Kidney (tissue), 13 donors: ENCODE measurements at regions not wholly inside any gene's neighbourhood (a gene's known extent, or its start where the extent isn't known, plus 50 kb on each side); places are given as distances from the start of the nearest gene placed in this dataset.

Experiments
- DNase-seq, 5 donors: peaks; one replicate each; pipeline ENCODE4 v3.0.0-alpha.2; 2013 to 2020
- FAIRE-seq: peaks from 2 replicates; lab custom pipeline; 2012; peaks lifted over from hg19 to GRCh38; lab: Jason Lieb, UNC
- H3K27ac ChIP-seq, 2 donors: one replicate each; pipeline ENCODE4 v1.7.0; 2013; ENCODE audit warnings: low read depth in 2 of 2, low read length in 2 of 2, inconsistent platforms in 1 of 2
- H3K27me3 ChIP-seq: one replicate; pipeline ENCODE4 v1.7.1; 2013; ENCODE audit warnings: low read length, inconsistent platforms; ENCODE audit not compliant: control insufficient read depth, insufficient read depth
- H3K36me3 ChIP-seq, 3 donors: one replicate each; pipeline versions ENCODE4 v1.7.0 to v1.7.1; 2013; ENCODE audit warnings: low read length in 3 of 3, control low read depth in 1 of 3, inconsistent platforms in 1 of 3; ENCODE audit not compliant: insufficient read depth in 3 of 3, control insufficient read depth in 2 of 3
- H3K4me1 ChIP-seq, 3 donors: one replicate each; pipeline versions ENCODE4 v1.7.0 to v1.7.1; 2013; ENCODE audit warnings: low read length in 3 of 3, inconsistent platforms in 1 of 3, low read depth in 1 of 3; ENCODE audit not compliant: control insufficient read depth in 2 of 3, insufficient read depth in 2 of 3
- H3K4me3 ChIP-seq, 3 donors: one replicate each; pipeline versions ENCODE4 v1.7.0 to v1.8.1; 2013; ENCODE audit warnings: low read length in 3 of 3, control low read depth in 1 of 3, inconsistent platforms in 1 of 3
- H3K9ac ChIP-seq, 3 donors: one replicate each; pipeline versions ENCODE4 v1.7.0 to v1.7.1; 2013; ENCODE audit warnings: low read length in 3 of 3, control low read depth in 1 of 3, inconsistent platforms in 1 of 3
- H3K9me3 ChIP-seq, 3 donors: one replicate each; pipeline versions ENCODE4 v1.7.0 to v1.7.1; 2013; ENCODE audit warnings: low read length in 3 of 3, control low read depth in 1 of 3, inconsistent platforms in 1 of 3; ENCODE audit not compliant: control insufficient read depth in 2 of 3, insufficient read depth in 1 of 3
- CTCF ChIP-seq: IDR thresholded peaks from 3 replicates; pipeline ENCODE4 v1.5.1; 2012; ENCODE audit warnings: mild to moderate bottlenecking, moderate library complexity, borderline replicate concordance; ENCODE audit not compliant: insufficient read depth; ENCODE audit errors: extremely low read depth
- intact Hi-C: fragments of 100-400 bp; cut with DNase I; formaldehyde crosslinking; loops from one replicate; pipeline ENCODE4 v1.11.1; 2022
- donor health status: control.
- donor health status: control.
- donor health status: control.
- donor health status: control.
- donor health status: control.
- donor health status: DM: yes; HTN: yes; CAD: no.
- donor health status: Normal renal cell carcinoma (clear cell type).

- FAIRE-seq: no peak
Measured at GRCh38 chr2:12207491-12207890, 461.1 kb downstream of the LPIN1 start.

GRCh38 chr2:12210016-12210933 lies 463.8 kb downstream of the LPIN1 start:
- no peak for TF ChIP-seq CTCF
- H3K4me1 ChIP-seq: no peaks in the 10 kb centered on the region
- H3K9me3 ChIP-seq: no peaks in the 10 kb centered on the region
- FAIRE-seq: no peak
- H3K9ac ChIP-seq: no peak overlapping the region
- no peak overlapping the region for H3K27ac ChIP-seq
- H3K36me3 ChIP-seq: no peaks in the 10 kb centered on the region
- no peak overlapping the region for H3K4me3 ChIP-seq
- DNase-seq: peak in 1 of 5 donors; percentile 81
- intact Hi-C loops: no loop called here
- no peaks in the 10 kb centered on the region for H3K27me3 ChIP-seq

More at GRCh38 chr2:12207491-12207890, 461.1 kb downstream of the LPIN1 start:
- no peaks in the 10 kb centered on the region for H3K36me3 ChIP-seq
- no peak overlapping the region for H3K4me3 ChIP-seq
- no peak for TF ChIP-seq CTCF
- H3K27ac ChIP-seq: no peak overlapping the region
- DNase-seq: no peak
- H3K9me3 ChIP-seq: no peaks in the 10 kb centered on the region
- no peaks in the 10 kb centered on the region for H3K27me3 ChIP-seq
- intact Hi-C loops: no loop called here
- H3K4me1 ChIP-seq: peaks cover 0 to 4% (median 2%) of the 10 kb centered on the region in 3 donors
- H3K9ac ChIP-seq: no peak overlapping the region

GRCh38 chr2:12211326-12212175 lies 465.1 kb downstream of the LPIN1 start:
- no peaks in the 10 kb centered on the region for H3K27me3 ChIP-seq
- FAIRE-seq (no peak), DNase-seq (no peak)
- H3K9ac ChIP-seq: no peak overlapping the region
- no peaks in the 10 kb centered on the region for H3K4me1 ChIP-seq
- intact Hi-C loops: no loop called here
- no peak for TF ChIP-seq CTCF
- no peaks in the 10 kb centered on the region for H3K9me3 ChIP-seq
- no peaks in the 10 kb centered on the region for H3K36me3 ChIP-seq
- no peak overlapping the region for H3K4me3 ChIP-seq
- H3K27ac ChIP-seq: no peak overlapping the region
